H1 (cell line): ENCODE measurements at regions not wholly inside any gene's neighbourhood (a gene's known extent, or its start where the extent isn't known, plus 50 kb on each side); places are given as distances from the start of the nearest gene placed in this dataset.

Experiments used
- ATF2 ChIP-seq: IDR thresholded peaks from 2 replicates; pipeline ENCODE4 v1.6.1; 2012; ENCODE audit warnings: low read length, inconsistent platforms
- CEBPB ChIP-seq: IDR thresholded peaks from 2 replicates; pipeline ENCODE4 v1.6.1; 2012; ENCODE audit warnings: low read depth, low read length
- EP300 ChIP-seq, 2 experiments: IDR thresholded peaks; 1 replicate in 1 of 2; 2 replicates in 1 of 2; pipeline ENCODE4 v1.6.1; 2011 to 2012; ENCODE audit warnings: low read depth in 2 of 2, low read length in 2 of 2, mild to moderate bottlenecking in 2 of 2, borderline replicate concordance in 1 of 2, inconsistent platforms in 1 of 2, moderate library complexity in 1 of 2
- JUN ChIP-seq: IDR thresholded peaks from 2 replicates; pipeline ENCODE4 v1.6.1; 2011; ENCODE audit warnings: low read depth, mild to moderate bottlenecking, improper control_type of control experiment, low read length
- KDM5A ChIP-seq: fragments of 200-600 bp; IDR thresholded peaks from 2 replicates; pipeline ENCODE4 v1.7.1; 2012; ENCODE audit warnings: mild to moderate bottlenecking, low read length, inconsistent platforms, mixed read lengths
- MAFK ChIP-seq: IDR thresholded peaks from 2 replicates; pipeline ENCODE4 v1.6.1; 2012; ENCODE audit warnings: low read depth, mild to moderate bottlenecking, improper control_type of control experiment, low read length
- NANOG ChIP-seq: IDR thresholded peaks from 2 replicates; pipeline ENCODE4 v1.6.1; 2011; ENCODE audit warnings: low read length, low read depth, mild to moderate bottlenecking, inconsistent platforms; ENCODE audit not compliant: insufficient read depth, poor library complexity, severe bottlenecking

GRCh38 chr13:82305588-82305987, 1576.7 kb downstream of the SLITRK1 start (continued):
- TF ChIP-seq NANOG (no peak), CEBPB (no peak), EP300 (IDR thresholded peaks at IDR 0.05; ENCODE audit: borderline replicate concordance in 1 of 2, low read depth in 2 of 2, low read length in 2 of 2) (no peak), KDM5A (no peak), JUN (no peak), ATF2 (no peak), MAFK (no peak)
- TF ChIP-seq, all 59 proteins: peak for 0
